ENCODE measurements at regions not wholly inside any gene's neighbourhood (a gene's known extent, or its start where the extent isn't known, plus 50 kb on each side); places are given as distances from the start of the nearest gene placed in this dataset.
"Not testable (repeated sequence)": the region's sequence is repeated elsewhere in the genome, so short reads cannot be mapped to it uniquely, and the experiment has no call there.

GRCh38 chr5:126139773-126140172 lies 283.4 kb upstream of the GRAMD2B start:
- DNase-seq: no peak
- in situ Hi-C loops (cut with MboI; ENCODE audit: low sequenced_read_pairs in 4 of 4): no loop called here
- H3K36me3 ChIP-seq: no peaks in the 10 kb centered on the region

GRCh38 chr5:126143622-126144021 lies 279.6 kb upstream of the GRAMD2B start:
- H3K4me3 ChIP-seq: no peak overlapping the region
- no peaks in the 10 kb centered on the region for H3K36me3 ChIP-seq
- DNase-seq (no peak), ATAC-seq (no peak)
- no peaks in the 10 kb centered on the region for H3K27me3 ChIP-seq
- intact Hi-C loops (cut with DNase I; ENCODE audit: low total_unique reads) (no loop called here), in situ Hi-C loops (cut with MboI; ENCODE audit: low sequenced_read_pairs in 4 of 4) (no loop called here)
- no peaks in the 10 kb centered on the region for H3K4me1 ChIP-seq
- H3K9me3 ChIP-seq: no peaks in the 10 kb centered on the region
- H3K27ac ChIP-seq: no peak overlapping the region
- TF ChIP-seq POLR2A (IDR thresholded peaks at IDR 0.05) (no peak), CTCF (IDR thresholded peaks at IDR 0.05 in 4 of 5, conservative IDR thresholded peaks at IDR 0.05 in 1 of 5) (no peak)

More at GRCh38 chr5:126139773-126140172, 283.4 kb upstream of the GRAMD2B start:
- H3K27ac ChIP-seq: no peak overlapping the region
- no peak for TF ChIP-seq CTCF (IDR thresholded peaks at IDR 0.05 in 4 of 5, conservative IDR thresholded peaks at IDR 0.05 in 1 of 5)
- TF ChIP-seq POLR2A (IDR thresholded peaks at IDR 0.05): no peak
- intact Hi-C loops (cut with DNase I; ENCODE audit: low total_unique reads): no loop called here
- no peaks in the 10 kb centered on the region for H3K9me3 ChIP-seq
- H3K27me3 ChIP-seq: no peaks in the 10 kb centered on the region
- H3K4me1 ChIP-seq: no peaks in the 10 kb centered on the region
- H3K4me3 ChIP-seq: no peak overlapping the region
- ATAC-seq: no peak

- ATAC-seq; in situ Hi-C loops (cut with MboI; ENCODE audit: low sequenced_read_pairs in 4 of 4); H3K9me3 ChIP-seq: not testable (repeated sequence)
Observed at GRCh38 chr5:126150319-126150718, 272.9 kb upstream of the GRAMD2B start.

GRCh38 chr5:126155298-126155697 lies 267.9 kb upstream of the GRAMD2B start:
- H3K36me3 ChIP-seq; H3K4me3 ChIP-seq; H3K9me3 ChIP-seq; DNase-seq; H3K27ac ChIP-seq; in situ Hi-C loops (cut with MboI; ENCODE audit: low sequenced_read_pairs in 4 of 4); intact Hi-C loops (cut with DNase I; ENCODE audit: low total_unique reads); H3K27me3 ChIP-seq; ATAC-seq; H3K4me1 ChIP-seq: not testable (repeated sequence)

More at GRCh38 chr5:126150319-126150718, 272.9 kb upstream of the GRAMD2B start:
- intact Hi-C loops (cut with DNase I; ENCODE audit: low total_unique reads); H3K4me3 ChIP-seq; DNase-seq; H3K27me3 ChIP-seq; H3K4me1 ChIP-seq; H3K27ac ChIP-seq; H3K36me3 ChIP-seq: not testable (repeated sequence)

GRCh38 chr5:126166368-126166767 lies 256.8 kb upstream of the GRAMD2B start:
- H3K4me1 ChIP-seq: no peaks in the 10 kb centered on the region
- no peak overlapping the region for H3K4me3 ChIP-seq
- ATAC-seq (no peak), DNase-seq (no peak)
- no peaks in the 10 kb centered on the region for H3K9me3 ChIP-seq
- H3K27ac ChIP-seq: no peak overlapping the region
- H3K27me3 ChIP-seq: no peaks in the 10 kb centered on the region
- H3K36me3 ChIP-seq: no peaks in the 10 kb centered on the region
- TF ChIP-seq POLR2A (IDR thresholded peaks at IDR 0.05) (no peak), CTCF (IDR thresholded peaks at IDR 0.05 in 4 of 5, conservative IDR thresholded peaks at IDR 0.05 in 1 of 5) (no peak)
- intact Hi-C loops (cut with DNase I; ENCODE audit: low total_unique reads) (no loop called here), in situ Hi-C loops (cut with MboI; ENCODE audit: low sequenced_read_pairs in 4 of 4) (no loop called here)

GRCh38 chr5:126168785-126169184 lies 254.4 kb upstream of the GRAMD2B start:
- no peak for DNase-seq
- H3K27ac ChIP-seq: no peak overlapping the region
- H3K27me3 ChIP-seq: no peaks in the 10 kb centered on the region
- TF ChIP-seq POLR2A (IDR thresholded peaks at IDR 0.05) (no peak), CTCF (IDR thresholded peaks at IDR 0.05 in 4 of 5, conservative IDR thresholded peaks at IDR 0.05 in 1 of 5) (no peak)
- no peaks in the 10 kb centered on the region for H3K36me3 ChIP-seq
- no peak for ATAC-seq
- in situ Hi-C loops (cut with MboI; ENCODE audit: low sequenced_read_pairs in 4 of 4) (no loop called here), intact Hi-C loops (cut with DNase I; ENCODE audit: low total_unique reads) (no loop called here)
- H3K9me3 ChIP-seq: no peaks in the 10 kb centered on the region
- no peak overlapping the region for H3K4me3 ChIP-seq
- H3K4me1 ChIP-seq: no peaks in the 10 kb centered on the region

Data from gastrocnemius medialis (tissue), 4 donors.